ENCODE measurements at regions not wholly inside any gene's neighbourhood (a gene's known extent, or its start where the extent isn't known, plus 50 kb on each side); places are given as distances from the start of the nearest gene placed in this dataset.

GRCh38 chr4:4752025-4752424 is 107.4 kb upstream of the MSX1 start:
- H3K4me2 ChIP-seq (ENCODE audit: insufficient read depth, low read length), result no peak overlapping the region
- H3K27ac ChIP-seq (ENCODE audit: insufficient read depth, low read depth, low read length), result no peak overlapping the region
- H3K27me3 ChIP-seq (ENCODE audit: control insufficient read depth in 2 of 2, insufficient read depth in 2 of 2, low read length in 2 of 2), result peaks cover 0 to 2% of the 10 kb centered on the region in 2 experiments
- H2AFZ ChIP-seq (ENCODE audit: low read depth, low read length), result no peak overlapping the region
- no peaks in the 10 kb centered on the region for H3K9me1 ChIP-seq (replicated peaks; ENCODE audit: control insufficient read depth, extremely low read depth, insufficient read depth, low read length)
- H3K4me1 ChIP-seq (ENCODE audit: control insufficient read depth, extremely low read depth, insufficient read depth, low read length), result no peaks in the 10 kb centered on the region
- no peak overlapping the region for H3K4me3 ChIP-seq (replicated peaks in 1 of 3; ENCODE audit: insufficient read depth in 1 of 3, low read depth in 1 of 3, low read length in 3 of 3)
- no TSS peak for BruUV-seq (replicated peaks)
- H3K9ac ChIP-seq (replicated peaks; ENCODE audit: extremely low read depth, insufficient read depth, low read length), result no peak overlapping the region
- FAIRE-seq (no peak), DNase-seq (ENCODE audit: low read depth, low spot score) (no peak)
- H3K79me2 ChIP-seq (ENCODE audit: control insufficient read depth, insufficient read depth, low read length), result no peaks in the 10 kb centered on the region
- no peaks in the 10 kb centered on the region for H3K36me3 ChIP-seq (ENCODE audit: control insufficient read depth in 2 of 2, extremely low read depth in 1 of 2, insufficient read depth in 2 of 2, low read length in 2 of 2)
- no peaks in the 10 kb centered on the region for H4K20me1 ChIP-seq (replicated peaks; ENCODE audit: control insufficient read depth, extremely low read depth, insufficient read depth, low read length)
- dilution Hi-C loops (cut with MboI; ENCODE audit: extremely low pct_ligation_motif_present, low sequenced_read_pairs), result no loop called here
- ChIA-PET POLR2A (no interaction called here), CTCF (interaction anchor here (1.0 kb wide), 1 partner anchor 233 kb away, joined by 3 read pairs; no protein-coding TSS in a partner anchor)
- no peak for TF ChIP-seq CTCF (IDR thresholded peaks at IDR 0.05; ENCODE audit: extremely low read depth in 1 of 2, insufficient read depth in 1 of 2, low read depth in 1 of 2, low read length in 2 of 2)
- intact Hi-C loops (cut with micrococcal nuclease), result no loop called here
- no peaks in the 10 kb centered on the region for H3K9me3 ChIP-seq (replicated peaks; ENCODE audit: control insufficient read depth, insufficient read depth, low read length)

DNA sequence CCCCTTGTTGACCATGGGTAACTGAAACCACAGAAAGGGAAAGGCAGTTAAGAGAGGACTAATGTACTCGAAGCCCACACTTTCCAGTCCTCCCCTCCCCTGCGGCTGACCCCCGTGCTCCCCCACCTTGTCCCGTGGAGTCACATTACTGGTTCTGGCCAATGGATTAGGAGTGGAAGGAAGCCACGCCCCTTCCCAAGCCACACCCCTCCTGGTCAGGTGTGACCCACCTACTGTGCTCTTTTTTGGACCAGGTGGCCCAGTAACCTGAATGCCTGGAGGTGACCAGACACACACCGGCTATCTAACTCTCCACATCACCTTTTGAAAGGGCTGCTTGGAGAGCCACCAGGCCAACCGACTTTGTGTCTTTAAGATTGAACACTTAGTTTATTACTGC is 109.3 kb upstream of the MSX1 start:
- H3K4me3 ChIP-seq (replicated peaks in 1 of 3; ENCODE audit: insufficient read depth in 1 of 3, low read depth in 1 of 3, low read length in 3 of 3), result no peak overlapping the region
- DNase-seq (ENCODE audit: low read depth, low spot score), result no peak
- no peak overlapping the region for H3K4me2 ChIP-seq (ENCODE audit: insufficient read depth, low read length)
- intact Hi-C loops (cut with micrococcal nuclease) (no loop called here), dilution Hi-C loops (cut with MboI; ENCODE audit: extremely low pct_ligation_motif_present, low sequenced_read_pairs) (no loop called here)
- FAIRE-seq, result no peak
- no peak overlapping the region for H3K9ac ChIP-seq (replicated peaks; ENCODE audit: extremely low read depth, insufficient read depth, low read length)
- no peaks in the 10 kb centered on the region for H4K20me1 ChIP-seq (replicated peaks; ENCODE audit: control insufficient read depth, extremely low read depth, insufficient read depth, low read length)
- no peak overlapping the region for H3K27ac ChIP-seq (ENCODE audit: insufficient read depth, low read depth, low read length)
- peaks cover 0 to 2% of the 10 kb centered on the region in 2 experiments for H3K27me3 ChIP-seq (ENCODE audit: control insufficient read depth in 2 of 2, insufficient read depth in 2 of 2, low read length in 2 of 2)
- ChIA-PET CTCF (no interaction called here), POLR2A (no interaction called here)
- no peaks in the 10 kb centered on the region for H3K9me1 ChIP-seq (replicated peaks; ENCODE audit: control insufficient read depth, extremely low read depth, insufficient read depth, low read length)
- TF ChIP-seq EZH2 (IDR thresholded peaks at IDR 0.05; ENCODE audit: borderline replicate concordance, low read depth, low read length, severe bottlenecking) (no peak), POLR2AphosphoS5 (IDR thresholded peaks at IDR 0.05; ENCODE audit: insufficient read depth, low read depth, low read length) (no peak), JUN (IDR thresholded peaks at IDR 0.05; ENCODE audit: borderline replicate concordance, insufficient read depth, insufficient read length, low read depth) (no peak), FOS (IDR thresholded peaks at IDR 0.05; ENCODE audit: borderline replicate concordance, insufficient read depth, low read length) (no peak)
- TF ChIP-seq, protein P1, sequence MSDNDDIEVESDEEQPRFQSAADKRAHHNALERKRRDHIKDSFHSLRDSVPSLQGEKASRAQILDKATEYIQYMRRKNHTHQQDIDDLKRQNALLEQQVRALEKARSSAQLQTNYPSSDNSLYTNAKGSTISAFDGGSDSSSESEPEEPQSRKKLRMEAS (IDR thresholded peaks at IDR 0.05; ENCODE audit: insufficient read depth, insufficient read length), result no peak
- no peaks in the 10 kb centered on the region for H3K79me2 ChIP-seq (ENCODE audit: control insufficient read depth, insufficient read depth, low read length)
- no TSS peak for BruUV-seq (replicated peaks)
- no peaks in the 10 kb centered on the region for H3K4me1 ChIP-seq (ENCODE audit: control insufficient read depth, extremely low read depth, insufficient read depth, low read length)
- H3K9me3 ChIP-seq (replicated peaks; ENCODE audit: control insufficient read depth, insufficient read depth, low read length), result no peaks in the 10 kb centered on the region
- H3K36me3 ChIP-seq (ENCODE audit: control insufficient read depth in 2 of 2, extremely low read depth in 1 of 2, insufficient read depth in 2 of 2, low read length in 2 of 2), result no peaks in the 10 kb centered on the region
- no peak overlapping the region for H2AFZ ChIP-seq (ENCODE audit: low read depth, low read length)

All from endothelial cell of umbilical vein (primary cell).